ENCODE measurements at regions not wholly inside any gene's neighbourhood (a gene's known extent, or its start where the extent isn't known, plus 50 kb on each side); places are given as distances from the start of the nearest gene placed in this dataset.
"Not testable (repeated sequence)": the region's sequence is repeated elsewhere in the genome, so short reads cannot be mapped to it uniquely, and the experiment has no call there.

GRCh38 chr21:15281714-15282113 is 216.9 kb upstream of the NRIP1 start:
- ATAC-seq, result no peak

- no peak for ATAC-seq
Observed at GRCh38 chr21:15282665-15283064, 217.9 kb upstream of the NRIP1 start.

GRCh38 chr21:15283138-15283537 is 218.3 kb upstream of the NRIP1 start:
- no peak for ATAC-seq

- ATAC-seq, result no peak
Observed at GRCh38 chr21:15283789-15284188, 219.0 kb upstream of the NRIP1 start.

- ATAC-seq, result no peak
Observed at GRCh38 chr21:15285556-15285955, 220.8 kb upstream of the NRIP1 start.

- no peak for ATAC-seq
Observed at GRCh38 chr21:15289246-15289645, 224.4 kb upstream of the NRIP1 start.

- no peak for ATAC-seq
Observed at GRCh38 chr21:15289896-15290841, 225.4 kb upstream of the NRIP1 start.

- no peak for ATAC-seq
Observed at GRCh38 chr21:15291621-15292266, 226.9 kb upstream of the NRIP1 start.

- ATAC-seq, result no peak
Observed at GRCh38 chr21:15293240-15293639, 228.4 kb upstream of the NRIP1 start.

GRCh38 chr21:15295875-15296274 is 231.1 kb upstream of the NRIP1 start:
- ATAC-seq, result no peak

GRCh38 chr21:15297824-15298223 is 233.0 kb upstream of the NRIP1 start:
- no peak for ATAC-seq

GRCh38 chr21:15298306-15298705 is 233.5 kb upstream of the NRIP1 start:
- ATAC-seq, result no peak

- ATAC-seq, result not testable (repeated sequence)
Observed at GRCh38 chr21:15298755-15299154, 234.0 kb upstream of the NRIP1 start.

GRCh38 chr21:15300131-15300530 is 235.3 kb upstream of the NRIP1 start:
- ATAC-seq, result no peak

GRCh38 chr21:15301014-15301413 is 236.2 kb upstream of the NRIP1 start:
- ATAC-seq, result no peak

GRCh38 chr21:15301736-15302135 is 236.9 kb upstream of the NRIP1 start:
- no peak for ATAC-seq

- no peak for ATAC-seq
Observed at GRCh38 chr21:15306271-15306670, 241.5 kb upstream of the NRIP1 start.

GRCh38 chr21:15308333-15308732 is 243.5 kb upstream of the NRIP1 start:
- ATAC-seq, result no peak

GRCh38 chr21:15309022-15309590 is 244.3 kb upstream of the NRIP1 start:
- no peak for ATAC-seq

- no peak for ATAC-seq
Observed at GRCh38 chr21:15309721-15310120, 244.9 kb upstream of the NRIP1 start.

GRCh38 chr21:15311510-15311909 is 246.7 kb upstream of the NRIP1 start:
- no peak for ATAC-seq

- not testable (repeated sequence) for ATAC-seq
Observed at GRCh38 chr21:15317034-15317433, 252.2 kb upstream of the NRIP1 start.

- ATAC-seq, result no peak
Observed at GRCh38 chr21:15319727-15320126, 254.9 kb upstream of the NRIP1 start.

- no peak for ATAC-seq
Observed at GRCh38 chr21:15324542-15324941, 259.7 kb upstream of the NRIP1 start.
